ENCODE measurements at regions not wholly inside any gene's neighbourhood (a gene's known extent, or its start where the extent isn't known, plus 50 kb on each side); places are given as distances from the start of the nearest gene placed in this dataset. TPM values are rescaled to one million over a fixed set of nuclear protein-coding genes. Genes with fewer than 3 reads are reported as not detected.

Small RNA genes lying in the stretch of these regions (small RNA-seq; reads per million reads assigned to genes)
- gene RNU6-753P, result not detected

Data from HT1080 (cell line).